Stimulated activated CD4-positive, alpha-beta T cell treated with anti-CD3 and anti-CD28 coated beads, Interleukin-2, amount 100 ng/mL, for 4 hours (primary cell): ENCODE measurements at regions not wholly inside any gene's neighbourhood (a gene's known extent, or its start where the extent isn't known, plus 50 kb on each side); places are given as distances from the start of the nearest gene placed in this dataset.

Source experiments
- DNase-seq: peaks from one replicate; pipeline ENCODE4 v3.0.0-alpha.2; 2020; ENCODE audit warnings: low read depth

DNA sequence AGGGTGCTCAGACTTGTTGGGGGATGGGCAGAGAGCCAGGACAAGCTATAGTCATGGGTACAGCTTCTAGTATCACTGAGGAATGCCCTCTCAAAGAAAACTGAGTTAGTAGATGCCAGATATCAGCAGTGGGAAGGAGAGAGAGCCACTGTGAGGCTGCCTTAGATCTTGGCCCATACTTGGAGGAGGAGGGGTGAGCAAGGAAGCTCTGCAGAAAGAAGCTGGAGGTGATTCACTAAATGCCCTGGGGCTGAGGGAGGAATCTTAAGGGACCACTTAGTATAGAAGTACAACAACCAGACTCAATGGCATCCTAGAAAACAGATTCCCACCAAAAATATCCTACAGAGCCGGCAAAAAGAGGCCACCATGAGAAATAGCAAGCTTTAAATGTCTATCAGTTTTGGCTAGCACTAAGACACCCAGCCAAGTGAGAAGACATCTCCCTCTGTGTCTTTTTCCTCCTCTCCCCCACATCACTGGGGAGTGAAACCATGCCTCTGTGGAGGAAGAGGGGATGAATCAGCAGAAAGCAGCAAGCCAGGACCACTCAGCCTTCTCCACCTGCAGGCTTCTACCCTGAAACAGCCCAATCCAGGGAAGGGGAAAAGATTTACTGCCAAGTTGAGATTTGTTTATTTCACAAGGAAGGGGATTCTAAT lies 282.5 kb upstream of the STT3B start:
- no peak for DNase-seq

DNA sequence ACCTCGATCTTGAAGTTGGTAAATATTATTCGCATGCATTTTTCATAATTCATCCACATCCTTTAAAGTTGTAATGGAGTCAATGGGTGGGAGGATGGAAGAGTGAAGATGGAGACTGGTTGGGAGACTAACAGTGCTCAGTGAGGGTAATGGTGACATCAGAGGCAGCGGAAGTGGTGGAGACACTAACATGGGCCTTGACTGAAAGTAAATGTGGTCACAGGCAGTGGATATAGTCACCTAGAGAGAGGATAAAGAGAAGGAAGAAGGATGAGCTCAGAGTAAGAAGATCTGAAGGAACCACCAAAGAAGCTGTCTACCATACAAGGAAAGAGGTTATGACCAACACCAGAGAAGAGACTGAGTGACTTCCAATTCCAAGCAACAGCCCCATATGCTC lies 281.6 kb upstream of the STT3B start:
- no peak for DNase-seq

DNA sequence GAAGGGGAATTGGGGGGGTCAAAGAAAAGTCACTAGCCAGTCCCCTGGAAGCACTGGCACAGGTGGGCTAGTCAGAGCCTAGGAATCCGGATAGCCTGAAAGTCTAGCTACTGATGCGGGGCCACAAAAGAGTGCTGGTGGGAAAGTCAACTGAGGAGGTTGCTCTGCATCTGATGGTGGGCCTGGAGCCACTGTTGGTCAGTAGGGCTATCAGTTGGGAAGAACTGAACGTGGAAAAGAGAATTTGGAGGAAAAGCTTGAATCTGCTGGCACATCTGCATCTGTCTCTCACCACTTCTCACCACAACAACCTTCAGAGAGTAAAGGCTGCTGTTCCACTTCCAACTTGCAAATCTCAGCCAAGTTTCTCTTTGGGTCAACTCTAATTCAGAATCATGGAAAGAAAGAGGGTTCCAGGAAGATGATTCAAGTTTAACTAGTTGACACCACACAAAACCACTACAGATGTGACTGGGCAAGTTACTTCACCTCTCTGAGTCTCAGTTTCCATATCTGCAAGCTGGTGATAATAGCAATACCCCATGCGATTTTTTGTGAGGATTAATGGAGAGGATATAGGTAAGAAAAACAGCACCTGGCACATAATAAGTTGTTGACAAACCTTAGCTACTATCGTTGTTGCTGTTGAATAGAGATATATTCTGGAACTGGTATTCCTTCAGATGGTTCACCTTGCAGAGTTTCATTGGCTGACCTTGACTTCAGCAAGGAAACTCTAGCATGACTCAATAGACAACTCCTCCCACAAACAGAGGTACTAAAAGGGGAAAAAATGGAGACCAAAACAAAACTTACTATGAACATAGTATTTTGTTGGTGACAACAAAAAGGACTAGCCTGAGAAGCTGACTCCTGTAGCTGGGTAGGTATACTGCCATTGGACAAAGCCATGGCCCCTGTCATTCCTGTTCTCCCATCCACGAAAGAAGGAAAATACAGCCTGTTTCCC lies 280.2 kb upstream of the STT3B start:
- DNase-seq = no peak

DNA sequence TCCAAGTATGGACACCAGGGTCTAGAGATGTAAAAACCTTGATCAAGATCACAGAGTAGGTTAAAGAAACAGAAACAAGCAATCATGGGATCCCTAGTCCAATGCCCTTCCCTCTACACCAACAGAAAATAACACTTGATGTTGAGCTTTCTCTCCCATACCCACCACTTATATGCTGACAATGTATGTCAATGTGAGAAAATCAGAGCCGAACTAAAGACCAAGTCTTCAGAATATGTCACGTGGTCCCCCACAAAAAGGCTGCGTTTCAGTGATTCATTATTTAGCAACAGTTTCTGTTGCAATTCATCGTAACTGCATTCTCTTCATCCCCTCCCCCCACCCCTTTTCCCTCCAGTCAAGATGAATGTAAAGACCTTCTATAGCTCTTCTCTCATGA lies 278.9 kb upstream of the STT3B start:
- no peak for DNase-seq

- no peak for DNase-seq
These were observed 278.2 kb upstream of the STT3B start for GRCh38 chr3:31254483-31254882.

- DNase-seq = no peak
These were observed 277.6 kb upstream of the STT3B start for GRCh38 chr3:31255007-31255581.

GRCh38 chr3:31262201-31262600 lies 270.5 kb upstream of the STT3B start:
- DNase-seq = no peak

- DNase-seq = no peak
These were observed 268.8 kb upstream of the STT3B start for GRCh38 chr3:31263897-31264296.

- DNase-seq = no peak
These were observed 266.9 kb upstream of the STT3B start for GRCh38 chr3:31265646-31266428.

GRCh38 chr3:31268868-31269267 lies 263.9 kb upstream of the STT3B start:
- DNase-seq = no peak

DNA sequence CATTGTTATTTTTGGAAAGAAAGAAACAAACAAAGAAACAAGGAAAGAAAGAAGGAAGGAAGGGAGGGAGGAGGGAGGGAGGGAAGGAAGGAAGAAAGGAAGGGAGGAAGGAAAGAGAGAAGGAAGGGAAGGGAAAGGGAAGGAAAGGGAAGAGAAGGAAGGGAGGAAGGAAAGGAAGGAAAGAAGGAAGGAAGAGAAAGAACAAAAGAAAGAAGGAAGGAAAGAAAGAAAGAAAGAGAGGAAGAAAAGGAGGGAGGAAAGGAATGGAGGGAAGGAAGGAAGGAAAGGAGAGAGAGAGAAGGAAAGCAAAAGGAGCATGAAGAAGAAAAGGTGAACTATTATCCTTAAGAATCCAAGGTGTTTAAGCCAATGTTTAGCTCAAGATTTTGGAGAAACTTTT lies 262.7 kb upstream of the STT3B start:
- no peak for DNase-seq

GRCh38 chr3:31274326-31275024 lies 258.2 kb upstream of the STT3B start:
- no peak for DNase-seq

DNA sequence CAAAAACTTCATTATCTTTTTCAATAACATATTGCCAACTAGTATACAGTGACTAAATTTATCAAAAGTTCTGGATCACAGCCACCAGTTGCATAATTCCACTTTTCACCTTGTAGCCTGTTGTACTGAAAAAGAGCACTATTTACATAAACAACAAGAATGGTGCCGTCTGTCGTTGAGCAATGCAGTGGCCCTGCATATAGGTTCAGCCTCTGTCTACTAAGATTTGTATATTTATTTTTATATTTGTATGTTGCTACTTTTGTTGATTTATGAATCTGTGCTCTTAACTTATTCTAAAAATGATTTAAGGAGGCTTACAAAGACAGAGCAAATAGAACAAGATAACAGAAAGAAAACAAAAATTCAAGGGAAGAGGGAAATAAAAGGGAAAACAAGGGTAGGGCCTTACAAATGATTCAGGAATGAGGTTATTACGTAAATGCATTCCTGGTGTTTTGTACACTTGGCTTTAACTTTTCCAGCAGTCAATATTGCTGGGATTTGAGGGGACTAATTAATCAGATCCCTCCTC lies 257.6 kb upstream of the STT3B start:
- DNase-seq = no peak

- no peak for DNase-seq
These were observed 257.1 kb upstream of the STT3B start for GRCh38 chr3:31275583-31275982.

GRCh38 chr3:31277582-31277981 lies 255.1 kb upstream of the STT3B start:
- DNase-seq = no peak

DNA sequence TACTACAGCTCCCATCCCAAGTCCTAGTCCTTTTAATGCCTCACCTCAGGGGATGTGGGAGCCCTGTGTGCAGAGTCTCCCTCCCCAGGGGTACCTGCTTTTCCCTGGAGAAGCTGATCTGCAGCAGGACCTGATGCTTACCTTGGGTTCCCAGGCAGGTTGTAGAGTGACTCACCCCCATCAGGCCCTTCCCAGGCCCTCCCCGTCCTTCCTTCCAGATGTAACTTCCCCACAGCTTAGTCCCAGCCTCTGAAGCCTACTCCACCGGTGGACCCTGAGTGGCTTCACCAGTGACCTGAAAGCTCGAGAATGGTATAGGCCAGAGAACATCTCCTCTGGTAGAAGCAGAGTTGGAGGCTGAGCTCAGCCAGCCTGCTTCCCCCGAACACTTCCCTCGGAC lies 254.2 kb upstream of the STT3B start:
- no peak for DNase-seq

GRCh38 chr3:31284776-31285175 lies 247.9 kb upstream of the STT3B start:
- no peak for DNase-seq

- DNase-seq = no peak
These were observed 246.8 kb upstream of the STT3B start for GRCh38 chr3:31285833-31286486.

DNA sequence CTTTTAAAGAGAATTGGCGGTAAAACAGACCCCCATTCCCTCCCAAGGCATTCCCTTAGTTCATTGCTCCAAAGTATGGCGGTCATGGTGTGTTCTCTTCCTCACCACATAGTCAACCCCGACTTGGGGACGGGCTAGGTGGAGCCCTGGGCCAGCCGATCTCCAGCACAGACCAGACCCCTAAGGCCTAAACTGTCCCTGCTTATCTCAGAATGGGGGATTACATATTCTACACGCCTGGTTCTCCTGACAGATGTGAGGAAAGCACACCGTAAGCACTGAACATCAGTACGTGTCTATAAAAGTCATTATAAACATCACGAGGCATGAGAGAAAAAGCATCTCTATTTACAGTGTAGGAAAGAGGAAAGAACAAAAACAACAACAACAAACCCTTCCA lies 244.5 kb upstream of the STT3B start:
- no peak for DNase-seq

DNA sequence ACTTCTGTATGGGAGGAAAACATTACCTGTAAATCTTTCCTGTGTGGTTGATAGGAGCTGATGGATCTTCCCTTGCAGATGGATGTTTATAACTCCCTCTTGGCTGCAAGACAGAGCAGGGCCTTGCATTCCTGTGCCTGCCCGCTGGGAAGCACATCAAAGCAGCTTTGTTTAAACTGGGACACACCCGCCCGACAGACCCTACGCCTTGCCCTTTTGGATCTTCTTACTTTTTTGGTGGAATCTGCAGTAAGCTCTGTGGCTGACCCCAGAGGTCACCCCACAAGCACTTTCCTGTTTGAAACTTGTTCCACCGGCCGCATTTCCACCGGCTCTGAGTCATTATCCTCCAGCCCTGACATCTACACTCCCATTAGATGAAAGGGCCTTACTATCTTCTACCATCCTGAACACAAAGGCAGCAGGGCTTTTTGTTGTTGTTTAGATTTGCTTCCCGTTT lies 244.1 kb upstream of the STT3B start:
- no peak for DNase-seq

DNA sequence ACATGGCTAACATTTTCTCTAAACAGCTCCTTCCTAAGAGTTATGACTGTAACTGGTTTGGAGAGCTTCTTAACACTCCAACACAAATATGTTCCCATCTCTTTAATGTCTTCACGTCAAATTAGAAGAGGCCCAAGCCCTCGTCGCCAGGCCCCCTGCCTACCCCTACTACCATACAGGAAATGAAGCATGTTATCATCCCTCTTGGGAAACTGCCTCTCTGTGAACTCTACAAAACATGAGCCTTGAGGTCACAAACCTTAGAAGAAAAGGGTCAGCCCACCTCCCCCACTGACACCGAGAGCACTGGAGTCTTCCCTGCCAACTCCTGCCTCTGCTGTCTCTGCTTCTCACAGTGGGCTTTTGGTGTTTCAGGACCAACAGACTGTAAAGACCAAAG lies 243.1 kb upstream of the STT3B start:
- DNase-seq = no peak
